HepG2 (cell line): ENCODE measurements at regions not wholly inside any gene's neighbourhood (a gene's known extent, or its start where the extent isn't known, plus 50 kb on each side); places are given as distances from the start of the nearest gene placed in this dataset.

Experiments
- ATAC-seq: fragments of 200-7000 bp; cut with Tn5 transposase; 3 replicates; pipeline ENCODE4 v1.9.1; 2020; ENCODE audit warnings: mild to moderate bottlenecking, moderate library complexity
- BruUV-seq: library from RNA; stranded (reverse); fragments of 400-500 nt; replicated peaks from 2 replicates; lab custom pipeline; 2021; lab: Mats Ljungman, UMichigan
- CTCF ChIA-PET: fragments of 300-600 bp; formaldehyde crosslinking; extraction: SDS; loops from one replicate; lab custom pipeline; 2021; ENCODE audit warnings: low total read pairs, inconsistent platforms, low intra/inter-chr PET ratio; lab: Yijun Ruan, JAX
- POLR2A ChIA-PET: fragments of 350-600 bp; sonication (Branson Sonifier 250); formaldehyde crosslinking; loops from one replicate; lab custom pipeline; 2020; ENCODE audit warnings: antibody characterized with exemption, inconsistent platforms; lab: Yijun Ruan, JAX
- DNase-seq: peaks from one replicate; pipeline ENCODE4 v3.0.0-alpha.2; 2015; ENCODE audit warnings: low spot score
- FAIRE-seq: peaks from 3 replicates; lab custom pipeline; 2011; peaks lifted over from hg19 to GRCh38; lab: Jason Lieb, UNC
- H2AFZ ChIP-seq: one replicate; pipeline ENCODE4 v1.6.1; 2011; ENCODE audit warnings: low read length, inconsistent platforms
- H3K27ac ChIP-seq: fragments of 300-600 bp; 3 replicates; pipeline ENCODE4 v1.8.0; 2011; ENCODE audit warnings: mixed run types, mild to moderate bottlenecking, mixed read lengths, low read length, inconsistent platforms; ENCODE audit not compliant: insufficient read depth; ENCODE audit errors: extremely low read length
- H3K27me3 ChIP-seq, 2 experiments: fragments of 200-600 bp in 1 of 2; 2 replicates in 1 of 2; 3 replicates in 1 of 2; pipeline versions ENCODE4 v1.6.0 to v1.8.0; 2011; ENCODE audit warnings: low read length in 2 of 2, mild to moderate bottlenecking in 2 of 2, moderate library complexity in 2 of 2, inconsistent platforms in 1 of 2; ENCODE audit not compliant: insufficient read depth in 2 of 2, control insufficient read depth in 1 of 2
- H3K36me3 ChIP-seq, 2 experiments: fragments of 200-600 bp in 1 of 2; replicated peaks in 1 of 2; 2 replicates in 1 of 2; 3 replicates in 1 of 2; pipeline versions ENCODE4 v1.5.1 to v1.8.0; 2011; ENCODE audit warnings: low read length in 2 of 2, inconsistent platforms in 1 of 2; ENCODE audit not compliant: insufficient read depth in 2 of 2, control insufficient read depth in 1 of 2
- H3K4me1 ChIP-seq: 2 replicates; pipeline ENCODE4 v1.5.1; 2012; ENCODE audit warnings: low read length, inconsistent platforms; ENCODE audit not compliant: insufficient read depth
- H3K4me2 ChIP-seq: 2 replicates; pipeline ENCODE4 v1.6.0; 2011; ENCODE audit warnings: low read depth, low read length, inconsistent platforms
- H3K4me3 ChIP-seq, 3 experiments: fragments of 200-600 bp in 1 of 3; sonication (generic), shearing (Covaris generic) in 1 of 3; replicated peaks in 1 of 3; 2 replicates each; pipeline ENCODE4 v1.5.1; 2011 to 2016; ENCODE audit warnings: low read length in 3 of 3, inconsistent platforms in 2 of 3, low read depth in 2 of 3, mild to moderate bottlenecking in 2 of 3, control low read depth in 1 of 3, mixed read lengths in 1 of 3; ENCODE audit not compliant: insufficient read depth in 1 of 3
- H3K79me2 ChIP-seq: one replicate; pipeline ENCODE4 v1.6.1; 2011; ENCODE audit warnings: low read length, inconsistent platforms; ENCODE audit not compliant: insufficient read depth
- H3K9ac ChIP-seq: 2 replicates; pipeline ENCODE4 v1.6.0; 2011; ENCODE audit warnings: mild to moderate bottlenecking, low read depth, low read length, inconsistent platforms; ENCODE audit not compliant: insufficient read depth
- H3K9me3 ChIP-seq: 2 replicates; pipeline ENCODE4 v1.5.1; 2012; ENCODE audit warnings: mild to moderate bottlenecking, low read length
- H4K20me1 ChIP-seq: 2 replicates; pipeline ENCODE4 v1.6.0; 2011; ENCODE audit warnings: inconsistent platforms, mild to moderate bottlenecking, low read length, moderate library complexity; ENCODE audit not compliant: insufficient read depth
- HMGA1 ChIP-seq: sonication (generic); formaldehyde crosslinking; conservative IDR thresholded peaks from 2 replicates; pipeline ENCODE4 v1.4.0; 2020; ENCODE audit warnings: missing genetic modification reagents
- HOXA7 ChIP-seq: sonication (generic); formaldehyde crosslinking; IDR thresholded peaks from 2 replicates; pipeline ENCODE4 v1.8.1; 2022; ENCODE audit warnings: mild to moderate bottlenecking, missing genetic modification reagents, moderate library complexity
- IRX3 ChIP-seq: sonication (generic); formaldehyde crosslinking; IDR thresholded peaks from 2 replicates; pipeline ENCODE4 v1.8.1; 2023; ENCODE audit warnings: mild to moderate bottlenecking, low read depth, missing genetic modification reagents, borderline replicate concordance
- JUND ChIP-seq: sonication (generic); formaldehyde crosslinking; IDR thresholded peaks from 2 replicates; pipeline ENCODE4 v1.8.0; 2022; ENCODE audit warnings: mild to moderate bottlenecking, missing genetic modification reagents
- SMARCC2 ChIP-seq: fragments of 450-650 bp; IDR thresholded peaks from 2 replicates; pipeline ENCODE4 v1.6.1; 2017; ENCODE audit warnings: antibody characterized with exemption, mild to moderate bottlenecking
- TOE1 ChIP-seq: sonication (generic); formaldehyde crosslinking; IDR thresholded peaks from 2 replicates; pipeline ENCODE4 v1.4.0; 2020; ENCODE audit warnings: mild to moderate bottlenecking, missing genetic modification reagents
- ZNF251 ChIP-seq: sonication (generic); formaldehyde crosslinking; IDR thresholded peaks from 2 replicates; pipeline ENCODE4 v1.9.0; 2021; ENCODE audit warnings: mild to moderate bottlenecking, missing genetic modification reagents
- ZNF329 ChIP-seq: sonication (generic); formaldehyde crosslinking; IDR thresholded peaks from 2 replicates; pipeline ENCODE4 v1.9.0; 2021; ENCODE audit warnings: low read depth, mild to moderate bottlenecking, missing genetic modification reagents
- ZNF446 ChIP-seq: sonication (generic); formaldehyde crosslinking; IDR thresholded peaks from 2 replicates; pipeline ENCODE4 v1.5.0; 2020; ENCODE audit warnings: mild to moderate bottlenecking, missing genetic modification reagents
- ZNF644 ChIP-seq: IDR thresholded peaks from 2 replicates; pipeline ENCODE4 v1.6.1; 2016; ENCODE audit warnings: low read depth
- WGBS: methylation state at CpG from one replicate; pipeline ENCODE4 v1.1.6; 2017; ENCODE audit warnings: low lambda C conversion rate; 5-methylcytosine and 5-hydroxymethylcytosine counted together
- in situ Hi-C: cut with HindIII; loops from 2 replicates; pipeline ENCODE4 v1.10.0; 2017; ENCODE audit warnings: low pct_unique_long_range_greater_than_20kb; ENCODE audit not compliant: extremely low pct_ligation_motif_present
- intact Hi-C: fragments of 100-400 bp; cut with micrococcal nuclease; formaldehyde crosslinking; loops from one replicate; pipeline ENCODE4 v1.10.0; 2022; ENCODE audit not compliant: unreplicated experiment
- TF ChIP-seq, protein P1 (sequence below): IDR thresholded peaks from 2 replicates; pipeline ENCODE4 v1.6.1; 2016; ENCODE audit warnings: low read depth, control low read depth
- TF ChIP-seq, protein P2 (sequence below): sonication (generic); formaldehyde crosslinking; conservative IDR thresholded peaks from 2 replicates; pipeline ENCODE4 v1.4.0; 2020; ENCODE audit warnings: missing genetic modification reagents
- TF ChIP-seq, protein P3 (sequence below): sonication (generic); formaldehyde crosslinking; IDR thresholded peaks from 2 replicates; pipeline ENCODE4 v1.4.0; 2020; ENCODE audit warnings: missing genetic modification reagents, low read depth, mild to moderate bottlenecking, borderline replicate concordance

DNA sequence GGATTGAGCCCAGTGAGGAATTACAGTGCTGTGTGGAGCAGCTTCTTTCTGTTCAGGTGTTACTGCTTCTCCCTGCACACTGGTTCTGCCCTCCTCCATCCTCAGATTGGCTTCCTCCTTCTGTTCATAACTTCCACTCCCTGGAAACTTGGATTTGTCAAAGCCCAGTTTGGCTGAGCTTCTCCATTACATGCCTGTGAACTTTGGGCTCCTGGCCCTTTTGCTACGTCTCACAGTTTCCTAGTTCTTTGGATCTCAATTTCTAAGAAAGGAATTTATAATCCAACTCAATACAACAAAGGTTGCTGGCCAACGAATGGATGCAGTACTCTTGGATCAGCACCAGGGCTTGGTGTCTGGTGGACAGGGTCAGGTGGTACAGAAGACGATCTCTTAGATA lies 318.1 kb downstream of the RPS24 start:
- no TSS peak for BruUV-seq
- TF ChIP-seq ZNF329 (CRISPR knock-in tag) (no peak), TOE1 (CRISPR knock-in tag) (no peak), HOXA7 (CRISPR knock-in tag) (no peak), SMARCC2 (no peak), HMGA1 (CRISPR knock-in tag) (no peak), ZNF446 (CRISPR knock-in tag) (no peak), ZNF644 (CRISPR knock-in tag) (no peak), ZNF251 (CRISPR knock-in tag) (no peak), JUND (CRISPR knock-in tag) (no peak), IRX3 (CRISPR knock-in tag) (no peak)
- TF ChIP-seq, protein P1, sequence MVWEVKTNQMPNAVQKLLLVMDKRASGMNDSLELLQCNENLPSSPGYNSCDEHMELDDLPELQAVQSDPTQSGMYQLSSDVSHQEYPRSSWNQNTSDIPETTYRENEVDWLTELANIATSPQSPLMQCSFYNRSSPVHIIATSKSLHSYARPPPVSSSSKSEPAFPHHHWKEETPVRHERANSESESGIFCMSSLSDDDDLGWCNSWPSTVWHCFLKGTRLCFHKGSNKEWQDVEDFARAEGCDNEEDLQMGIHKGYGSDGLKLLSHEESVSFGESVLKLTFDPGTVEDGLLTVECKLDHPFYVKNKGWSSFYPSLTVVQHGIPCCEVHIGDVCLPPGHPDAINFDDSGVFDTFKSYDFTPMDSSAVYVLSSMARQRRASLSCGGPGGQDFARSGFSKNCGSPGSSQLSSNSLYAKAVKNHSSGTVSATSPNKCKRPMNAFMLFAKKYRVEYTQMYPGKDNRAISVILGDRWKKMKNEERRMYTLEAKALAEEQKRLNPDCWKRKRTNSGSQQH (CRISPR knock-in tag): no peak
- TF ChIP-seq, protein P2, sequence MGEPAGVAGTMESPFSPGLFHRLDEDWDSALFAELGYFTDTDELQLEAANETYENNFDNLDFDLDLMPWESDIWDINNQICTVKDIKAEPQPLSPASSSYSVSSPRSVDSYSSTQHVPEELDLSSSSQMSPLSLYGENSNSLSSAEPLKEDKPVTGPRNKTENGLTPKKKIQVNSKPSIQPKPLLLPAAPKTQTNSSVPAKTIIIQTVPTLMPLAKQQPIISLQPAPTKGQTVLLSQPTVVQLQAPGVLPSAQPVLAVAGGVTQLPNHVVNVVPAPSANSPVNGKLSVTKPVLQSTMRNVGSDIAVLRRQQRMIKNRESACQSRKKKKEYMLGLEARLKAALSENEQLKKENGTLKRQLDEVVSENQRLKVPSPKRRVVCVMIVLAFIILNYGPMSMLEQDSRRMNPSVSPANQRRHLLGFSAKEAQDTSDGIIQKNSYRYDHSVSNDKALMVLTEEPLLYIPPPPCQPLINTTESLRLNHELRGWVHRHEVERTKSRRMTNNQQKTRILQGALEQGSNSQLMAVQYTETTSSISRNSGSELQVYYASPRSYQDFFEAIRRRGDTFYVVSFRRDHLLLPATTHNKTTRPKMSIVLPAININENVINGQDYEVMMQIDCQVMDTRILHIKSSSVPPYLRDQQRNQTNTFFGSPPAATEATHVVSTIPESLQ (CRISPR knock-in tag): no peak
- TF ChIP-seq, protein P3, sequence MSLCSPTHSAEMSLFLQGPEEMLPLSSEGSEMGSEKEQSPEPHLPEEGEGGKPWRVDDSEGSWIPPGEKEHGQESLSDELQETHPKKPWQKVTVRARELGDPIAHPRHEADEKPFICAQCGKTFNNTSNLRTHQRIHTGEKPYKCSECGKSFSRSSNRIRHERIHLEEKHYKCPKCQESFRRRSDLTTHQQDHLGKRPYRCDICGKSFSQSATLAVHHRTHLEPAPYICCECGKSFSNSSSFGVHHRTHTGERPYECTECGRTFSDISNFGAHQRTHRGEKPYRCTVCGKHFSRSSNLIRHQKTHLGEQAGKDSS: no peak
- Histone ChIP-seq H3K36me3 (no peaks in the 10 kb centered on the region), H3K4me1 (no peaks in the 10 kb centered on the region), H3K9me3 (no peaks in the 10 kb centered on the region), H3K4me2 (no peak overlapping the region), H2AFZ (no peak overlapping the region), H3K4me3 (no peak overlapping the region), H3K9ac (no peak overlapping the region), H4K20me1 (no peaks in the 10 kb centered on the region), H3K27me3 (peaks cover 2 to 23% of the 10 kb centered on the region in 2 experiments; a peak in 4 of 5 replicates), H3K27ac (no peak overlapping the region), H3K79me2 (no peaks in the 10 kb centered on the region)
- DNase-seq (no peak), ATAC-seq (no peak), FAIRE-seq (no peak)
- intact Hi-C loops (no loop called here), in situ Hi-C loops (no loop called here)
- POLR2A ChIA-PET: no interaction called here
- 10% methylated on average over 3 of the region's 3 CpGs for WGBS
- CTCF ChIA-PET: no interaction called here
